ENCODE measurements at regions not wholly inside any gene's neighbourhood (a gene's known extent, or its start where the extent isn't known, plus 50 kb on each side); places are given as distances from the start of the nearest gene placed in this dataset.

GRCh38 chr10:106132956-106133355, 1031.5 kb downstream of the SORCS1 start:
- TF ChIP-seq EZH2phosphoT487 (IDR thresholded peaks at IDR 0.05; ENCODE audit: borderline replicate concordance, low read depth, low read length) = no peak
- TF ChIP-seq CTCF (conservative IDR thresholded peaks at IDR 0.05; ENCODE audit: low read length) = no peak
